Body of pancreas (tissue), 4 donors: ENCODE measurements at regions not wholly inside any gene's neighbourhood (a gene's known extent, or its start where the extent isn't known, plus 50 kb on each side); places are given as distances from the start of the nearest gene placed in this dataset.

Experiments used
- POLR2A ChIP-seq, 3 donors: fragments of 450-650 bp; IDR thresholded peaks; one replicate each; pipeline ENCODE4 v1.6.1; 2016; ENCODE audit warnings: antibody characterized with exemption in 3 of 3, mild to moderate bottlenecking in 2 of 3
- TF ChIP-seq, protein P1 (sequence below), 7 experiments: fragments of 450-650 bp in 4 of 7; fragments of 200-600 bp in 3 of 7; sonication (generic) in 3 of 7; IDR thresholded peaks; one replicate each; pipeline ENCODE4 v1.5.1; 2016 to 2019; ENCODE audit warnings: antibody characterized with exemption in 7 of 7

DNA sequence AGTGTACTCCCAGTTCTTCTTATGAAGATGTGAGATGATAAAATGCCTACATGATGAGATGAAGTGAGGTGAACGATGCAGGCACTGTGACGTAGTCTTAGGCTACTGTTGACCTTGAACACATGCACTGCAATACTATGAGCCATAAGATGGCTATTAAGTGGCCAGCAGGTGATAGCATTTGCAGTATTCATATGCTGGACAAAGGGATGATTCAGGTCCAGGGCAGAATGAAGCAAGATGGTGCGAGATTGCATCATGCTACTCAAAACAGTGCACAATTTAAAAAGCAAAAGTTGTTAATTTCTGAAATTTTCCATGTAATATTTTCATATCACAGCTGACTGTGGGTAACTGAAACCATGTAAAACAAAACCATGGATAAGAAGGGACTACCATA, 781.4 kb downstream of the PCDH18 start:
- no peak for TF ChIP-seq POLR2A (IDR thresholded peaks at IDR 0.05)
- TF ChIP-seq, protein P1, sequence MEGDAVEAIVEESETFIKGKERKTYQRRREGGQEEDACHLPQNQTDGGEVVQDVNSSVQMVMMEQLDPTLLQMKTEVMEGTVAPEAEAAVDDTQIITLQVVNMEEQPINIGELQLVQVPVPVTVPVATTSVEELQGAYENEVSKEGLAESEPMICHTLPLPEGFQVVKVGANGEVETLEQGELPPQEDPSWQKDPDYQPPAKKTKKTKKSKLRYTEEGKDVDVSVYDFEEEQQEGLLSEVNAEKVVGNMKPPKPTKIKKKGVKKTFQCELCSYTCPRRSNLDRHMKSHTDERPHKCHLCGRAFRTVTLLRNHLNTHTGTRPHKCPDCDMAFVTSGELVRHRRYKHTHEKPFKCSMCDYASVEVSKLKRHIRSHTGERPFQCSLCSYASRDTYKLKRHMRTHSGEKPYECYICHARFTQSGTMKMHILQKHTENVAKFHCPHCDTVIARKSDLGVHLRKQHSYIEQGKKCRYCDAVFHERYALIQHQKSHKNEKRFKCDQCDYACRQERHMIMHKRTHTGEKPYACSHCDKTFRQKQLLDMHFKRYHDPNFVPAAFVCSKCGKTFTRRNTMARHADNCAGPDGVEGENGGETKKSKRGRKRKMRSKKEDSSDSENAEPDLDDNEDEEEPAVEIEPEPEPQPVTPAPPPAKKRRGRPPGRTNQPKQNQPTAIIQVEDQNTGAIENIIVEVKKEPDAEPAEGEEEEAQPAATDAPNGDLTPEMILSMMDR (IDR thresholded peaks at IDR 0.05), result no peak
